AG10803 (cell line): ENCODE measurements at regions not wholly inside any gene's neighbourhood (a gene's known extent, or its start where the extent isn't known, plus 50 kb on each side); places are given as distances from the start of the nearest gene placed in this dataset.

ENCODE experiments used
- DNase-seq: peaks from one replicate; pipeline ENCODE4 v3.0.0; 2010; ENCODE audit warnings: low read depth
- H3K4me3 ChIP-seq: 2 replicates; pipeline ENCODE4 v1.5.1; 2011; ENCODE audit warnings: mild to moderate bottlenecking, low read length, control low read depth
- CTCF ChIP-seq: conservative IDR thresholded peaks from 2 replicates; pipeline ENCODE4 v1.5.1; 2011; ENCODE audit warnings: mild to moderate bottlenecking, low read length, control low read depth, inconsistent platforms

GRCh38 chr12:40551466-40551865, 140.8 kb upstream of the CNTN1 start:
- TF ChIP-seq CTCF: no peak
- DNase-seq: no peak
- no peak overlapping the region for H3K4me3 ChIP-seq

GRCh38 chr12:40552868-40553267, 139.4 kb upstream of the CNTN1 start:
- H3K4me3 ChIP-seq: no peak overlapping the region
- no peak for TF ChIP-seq CTCF
- DNase-seq: no peak

- H3K4me3 ChIP-seq: no peak overlapping the region
- DNase-seq: no peak
- no peak for TF ChIP-seq CTCF
Measured at GRCh38 chr12:40557980-40558379, 134.3 kb upstream of the CNTN1 start.

GRCh38 chr12:40559865-40560264, 132.4 kb upstream of the CNTN1 start:
- no peak for TF ChIP-seq CTCF
- no peak overlapping the region for H3K4me3 ChIP-seq
- no peak for DNase-seq

- no peak for DNase-seq
- no peak overlapping the region for H3K4me3 ChIP-seq
- TF ChIP-seq CTCF: no peak
Measured at GRCh38 chr12:40560848-40561247, 131.4 kb upstream of the CNTN1 start.

GRCh38 chr12:40561395-40561966, 130.8 kb upstream of the CNTN1 start:
- TF ChIP-seq CTCF: no peak
- H3K4me3 ChIP-seq: no peak overlapping the region
- DNase-seq: no peak

- no peak for DNase-seq
- H3K4me3 ChIP-seq: no peak overlapping the region
- no peak for TF ChIP-seq CTCF
Measured at GRCh38 chr12:40565029-40565633, 127.1 kb upstream of the CNTN1 start.
